ENCODE measurements at regions not wholly inside any gene's neighbourhood (a gene's known extent, or its start where the extent isn't known, plus 50 kb on each side); places are given as distances from the start of the nearest gene placed in this dataset.

DNA sequence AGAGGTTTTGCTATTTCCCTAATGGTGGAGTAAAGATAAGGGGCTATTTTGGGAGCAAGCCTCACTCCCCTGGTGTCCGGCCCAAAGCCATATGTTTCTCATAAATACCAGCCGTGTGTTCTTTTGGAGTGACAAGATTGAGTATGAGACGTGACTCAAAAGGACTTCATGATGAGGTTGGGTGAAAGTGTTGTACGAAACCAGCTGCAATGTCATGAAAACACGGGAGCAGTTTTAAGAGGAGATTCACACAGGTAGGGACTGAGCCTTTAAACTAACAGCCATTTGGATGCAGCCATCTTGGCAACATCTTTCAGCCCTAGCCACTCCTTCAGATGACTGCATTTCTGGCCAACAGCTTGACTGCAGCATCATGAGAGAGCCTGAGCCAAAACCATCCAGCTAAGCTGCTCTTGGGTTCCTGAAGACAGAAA lies 532.3 kb upstream of the USP24 start:
- no peak for TF ChIP-seq POLR2A (IDR thresholded peaks at IDR 0.05; ENCODE audit: low read depth, low read length)
- no peak for TF ChIP-seq POLR2AphosphoS5 (IDR thresholded peaks at IDR 0.05; ENCODE audit: low read depth, low read length)
- TF ChIP-seq TAF1 (IDR thresholded peaks at IDR 0.05; ENCODE audit: borderline replicate concordance, low read depth, low read length) = no peak
